GM12891 (cell line): ENCODE measurements at regions not wholly inside any gene's neighbourhood (a gene's known extent, or its start where the extent isn't known, plus 50 kb on each side); places are given as distances from the start of the nearest gene placed in this dataset.
"Not testable (repeated sequence)": the region's sequence is repeated elsewhere in the genome, so short reads cannot be mapped to it uniquely, and the experiment has no call there.

ENCODE experiments used
- DNase-seq: peaks from one replicate; pipeline ENCODE4 v3.0.0; 2011; ENCODE audit warnings: low spot score; ENCODE audit not compliant: insufficient read length
- FAIRE-seq: peaks from 2 replicates; lab custom pipeline; 2011; peaks lifted over from hg19 to GRCh38; lab: Jason Lieb, UNC
- PAX5 ChIP-seq: IDR thresholded peaks from 2 replicates; pipeline ENCODE4 v1.6.1; 2011; ENCODE audit warnings: low read length, moderate library complexity, mild to moderate bottlenecking; ENCODE audit not compliant: insufficient read depth, severe bottlenecking
- POLR2A ChIP-seq: IDR thresholded peaks from 2 replicates; pipeline ENCODE4 v1.6.1; 2011; ENCODE audit warnings: low read depth, low read length, control low read depth
- POLR2AphosphoS5 ChIP-seq: IDR thresholded peaks from 2 replicates; pipeline ENCODE4 v1.6.1; 2011; ENCODE audit warnings: low read depth, low read length, control low read depth
- POU2F2 ChIP-seq: IDR thresholded peaks from 2 replicates; pipeline ENCODE4 v1.6.1; 2011; ENCODE audit warnings: low read depth, mild to moderate bottlenecking, control low read depth, low read length, moderate library complexity
- SPI1 ChIP-seq: IDR thresholded peaks from 2 replicates; pipeline ENCODE4 v1.6.1; 2011; ENCODE audit warnings: low read depth, low read length, control low read depth
- TAF1 ChIP-seq: IDR thresholded peaks from 2 replicates; pipeline ENCODE4 v1.6.1; 2011; ENCODE audit warnings: low read depth, low read length, control low read depth

GRCh38 chrX:828411-828959 lies 197.9 kb downstream of the SHOX start:
- DNase-seq (no peak), FAIRE-seq (no peak)
- TF ChIP-seq SPI1 (no peak), TAF1 (no peak), PAX5 (no peak), POLR2A (no peak), POLR2AphosphoS5 (no peak), POU2F2 (no peak)

GRCh38 chrX:826448-826847 lies 195.9 kb downstream of the SHOX start:
- FAIRE-seq (no peak), DNase-seq (no peak)
- TF ChIP-seq TAF1: no peak
- no peak for TF ChIP-seq SPI1
- TF ChIP-seq PAX5: no peak
- TF ChIP-seq POU2F2: no peak
- no peak for TF ChIP-seq POLR2AphosphoS5
- TF ChIP-seq POLR2A: no peak

DNA sequence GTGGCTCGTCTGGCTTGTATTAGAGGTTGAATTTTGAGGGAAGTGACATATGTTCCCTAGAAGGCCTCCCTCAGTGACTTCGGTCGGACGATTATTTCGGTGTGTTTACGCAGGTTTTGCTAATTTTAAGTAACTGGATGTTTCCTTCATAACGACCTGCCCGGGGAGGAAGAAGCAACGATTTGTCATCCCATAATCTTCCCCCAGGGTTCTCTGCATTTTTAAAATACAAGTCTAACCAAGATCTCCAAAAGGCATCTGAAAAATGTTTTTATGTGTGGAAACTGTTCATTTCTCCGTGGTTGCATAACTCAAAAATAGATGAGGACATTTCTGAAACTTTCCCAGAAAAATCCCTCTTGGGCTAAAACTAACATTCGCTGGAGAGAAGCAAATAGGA lies 195.4 kb downstream of the SHOX start:
- no peak for FAIRE-seq
- TF ChIP-seq PAX5 (no peak), POLR2AphosphoS5 (no peak), POU2F2 (no peak), TAF1 (no peak), SPI1 (no peak), POLR2A (no peak)
- no peak for DNase-seq

- DNase-seq, FAIRE-seq: not testable (repeated sequence)
Observed at GRCh38 chrX:823073-823472, 192.5 kb downstream of the SHOX start.

- no peak for TF ChIP-seq TAF1
- no peak for TF ChIP-seq POLR2A
- TF ChIP-seq SPI1: no peak
- no peak for TF ChIP-seq POLR2AphosphoS5
- no peak for TF ChIP-seq PAX5
- no peak for TF ChIP-seq POU2F2
- DNase-seq: no peak
- FAIRE-seq: no peak
Observed at GRCh38 chrX:821327-822107, 190.9 kb downstream of the SHOX start.

- TF ChIP-seq POLR2AphosphoS5: no peak
- TF ChIP-seq PAX5: no peak
- no peak for TF ChIP-seq POLR2A
- TF ChIP-seq POU2F2: no peak
- TF ChIP-seq TAF1: no peak
- no peak for TF ChIP-seq SPI1
- FAIRE-seq: no peak
- no peak for DNase-seq
Observed at GRCh38 chrX:819684-820083, 189.1 kb downstream of the SHOX start.

- TF ChIP-seq POU2F2 (no peak), TAF1 (no peak), PAX5 (no peak), SPI1 (no peak), POLR2A (no peak), POLR2AphosphoS5 (no peak)
- DNase-seq (no peak), FAIRE-seq (no peak)
Observed at GRCh38 chrX:817759-818300, 187.2 kb downstream of the SHOX start.

DNA sequence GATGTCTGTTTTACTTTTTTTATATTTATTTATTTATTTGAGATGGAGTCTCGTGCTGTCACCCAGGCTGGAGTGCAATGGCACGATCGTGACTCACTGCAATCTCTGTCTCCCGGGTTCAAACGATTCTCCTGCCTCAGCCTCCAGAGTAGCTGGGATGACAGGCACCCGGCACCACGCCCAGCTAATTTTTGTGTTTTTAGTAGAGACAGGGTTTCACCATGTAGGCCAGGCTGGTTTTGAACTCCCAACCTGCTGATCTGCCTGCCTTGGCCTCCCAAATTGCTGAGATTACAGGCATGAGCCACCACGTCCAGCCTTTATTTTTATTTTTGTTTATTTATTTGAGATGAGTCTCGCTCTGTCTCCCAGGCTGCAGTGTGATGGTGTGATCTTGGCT lies 186.6 kb downstream of the SHOX start:
- not testable (repeated sequence) for DNase-seq, FAIRE-seq

DNA sequence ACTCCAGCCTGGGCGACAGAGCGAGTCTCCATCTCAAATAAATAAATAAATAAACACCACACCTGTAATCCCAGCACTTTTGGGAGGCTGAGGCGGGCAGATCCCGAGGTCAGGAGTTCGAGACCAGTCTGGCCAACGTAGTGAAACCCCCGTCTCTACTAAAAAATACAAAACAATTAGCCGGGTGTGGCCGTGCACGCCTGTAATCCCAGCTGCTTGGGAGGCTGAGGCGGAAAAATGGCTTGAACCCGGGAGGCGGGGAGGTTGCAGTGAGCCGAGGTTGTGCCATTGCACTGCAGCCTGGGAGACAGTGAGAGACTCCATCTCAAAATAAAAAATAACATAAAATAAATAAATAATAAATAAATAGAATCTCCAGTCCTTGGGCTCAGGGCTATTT lies 185.8 kb downstream of the SHOX start:
- TF ChIP-seq POLR2AphosphoS5: no peak
- no peak for TF ChIP-seq SPI1
- TF ChIP-seq PAX5: no peak
- no peak for FAIRE-seq
- no peak for DNase-seq

DNA sequence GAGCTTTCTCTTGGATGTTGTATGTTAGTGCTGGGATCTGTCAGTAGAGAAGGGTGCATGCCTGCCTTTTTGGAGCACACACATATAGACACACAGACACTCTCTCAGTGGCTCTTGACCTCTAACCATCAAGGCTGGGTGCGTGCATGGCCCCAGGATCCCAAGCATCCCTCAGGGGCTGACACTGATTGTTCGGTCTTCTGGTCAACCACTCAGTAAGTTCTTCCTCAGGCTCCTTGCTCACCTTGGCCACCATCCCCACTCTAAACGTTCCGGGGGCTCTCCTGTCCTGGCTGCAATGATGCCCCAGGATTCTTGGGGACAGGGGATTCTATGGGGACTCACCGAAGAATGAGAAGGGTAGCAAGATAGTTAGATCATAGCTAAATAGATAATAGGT lies 179.6 kb downstream of the SHOX start:
- no peak for DNase-seq
- no peak for FAIRE-seq
- TF ChIP-seq POLR2AphosphoS5: no peak
- no peak for TF ChIP-seq SPI1
- no peak for TF ChIP-seq POU2F2
- no peak for TF ChIP-seq PAX5
